Retinal pigment epithelial cell (primary cell): ENCODE measurements at regions not wholly inside any gene's neighbourhood (a gene's known extent, or its start where the extent isn't known, plus 50 kb on each side); places are given as distances from the start of the nearest gene placed in this dataset.

Source experiments
- DNase-seq: peaks from one replicate; pipeline ENCODE4 v3.0.0-alpha.2; 2010; ENCODE audit warnings: low read depth
- H3K4me3 ChIP-seq: 2 replicates; pipeline ENCODE4 v1.5.1; 2011; ENCODE audit warnings: mild to moderate bottlenecking, low read length, control low read depth, moderate library complexity
- CTCF ChIP-seq: conservative IDR thresholded peaks from 2 replicates; pipeline ENCODE4 v1.5.1; 2011; ENCODE audit warnings: low read depth, low read length, control low read depth, inconsistent platforms

- no peak for TF ChIP-seq CTCF
- no peak overlapping the region for H3K4me3 ChIP-seq
- no peak for DNase-seq
Measured at GRCh38 chr4:128608006-128608405, 201.5 kb upstream of the JADE1 start.

GRCh38 chr4:128606173-128606572 is 203.3 kb upstream of the JADE1 start:
- no peak for TF ChIP-seq CTCF
- DNase-seq, result peak; percentile 72
- H3K4me3 ChIP-seq, result no peak overlapping the region

- TF ChIP-seq CTCF, result no peak
- H3K4me3 ChIP-seq, result no peak overlapping the region
- no peak for DNase-seq
Measured at GRCh38 chr4:128604840-128605239, 204.7 kb upstream of the JADE1 start.

- TF ChIP-seq CTCF, result no peak
- H3K4me3 ChIP-seq, result no peak overlapping the region
- no peak for DNase-seq
Measured at GRCh38 chr4:128604204-128604603, 205.3 kb upstream of the JADE1 start.

GRCh38 chr4:128603081-128603480 is 206.4 kb upstream of the JADE1 start:
- no peak for DNase-seq
- no peak for TF ChIP-seq CTCF
- H3K4me3 ChIP-seq, result no peak overlapping the region

GRCh38 chr4:128601991-128602695 is 207.4 kb upstream of the JADE1 start:
- no peak overlapping the region for H3K4me3 ChIP-seq

More at GRCh38 chr4:128601991-128602695, 207.4 kb upstream of the JADE1 start:
- TF ChIP-seq CTCF, result no peak
- no peak for DNase-seq
